ENCODE measurements at regions not wholly inside any gene's neighbourhood (a gene's known extent, or its start where the extent isn't known, plus 50 kb on each side); places are given as distances from the start of the nearest gene placed in this dataset.

DNA sequence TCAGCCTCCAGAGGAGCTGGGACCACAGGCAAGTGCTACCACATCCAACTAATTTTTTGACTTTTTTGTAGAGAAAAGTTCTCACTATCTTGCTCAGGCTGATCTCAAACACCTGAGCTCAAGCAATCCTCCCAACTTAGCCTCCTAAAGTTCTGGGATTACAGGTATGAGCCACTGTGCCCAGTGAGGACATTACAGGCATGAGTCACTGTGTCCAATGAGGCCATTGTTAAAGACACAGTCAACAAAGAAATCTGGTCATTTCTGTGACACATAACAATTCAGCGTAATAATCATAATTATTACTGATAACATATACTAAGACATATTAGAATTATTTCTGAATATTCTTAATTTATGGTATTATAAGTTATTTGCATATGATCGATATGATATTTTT lies 463.4 kb upstream of the NDN start:
- TF ChIP-seq, protein P1, sequence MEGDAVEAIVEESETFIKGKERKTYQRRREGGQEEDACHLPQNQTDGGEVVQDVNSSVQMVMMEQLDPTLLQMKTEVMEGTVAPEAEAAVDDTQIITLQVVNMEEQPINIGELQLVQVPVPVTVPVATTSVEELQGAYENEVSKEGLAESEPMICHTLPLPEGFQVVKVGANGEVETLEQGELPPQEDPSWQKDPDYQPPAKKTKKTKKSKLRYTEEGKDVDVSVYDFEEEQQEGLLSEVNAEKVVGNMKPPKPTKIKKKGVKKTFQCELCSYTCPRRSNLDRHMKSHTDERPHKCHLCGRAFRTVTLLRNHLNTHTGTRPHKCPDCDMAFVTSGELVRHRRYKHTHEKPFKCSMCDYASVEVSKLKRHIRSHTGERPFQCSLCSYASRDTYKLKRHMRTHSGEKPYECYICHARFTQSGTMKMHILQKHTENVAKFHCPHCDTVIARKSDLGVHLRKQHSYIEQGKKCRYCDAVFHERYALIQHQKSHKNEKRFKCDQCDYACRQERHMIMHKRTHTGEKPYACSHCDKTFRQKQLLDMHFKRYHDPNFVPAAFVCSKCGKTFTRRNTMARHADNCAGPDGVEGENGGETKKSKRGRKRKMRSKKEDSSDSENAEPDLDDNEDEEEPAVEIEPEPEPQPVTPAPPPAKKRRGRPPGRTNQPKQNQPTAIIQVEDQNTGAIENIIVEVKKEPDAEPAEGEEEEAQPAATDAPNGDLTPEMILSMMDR (conservative IDR thresholded peaks at IDR 0.05; ENCODE audit: low read depth, low read length) = no peak
- TF ChIP-seq EZH2phosphoT487 (IDR thresholded peaks at IDR 0.05; ENCODE audit: borderline replicate concordance, low read length) = no peak
